ENCODE measurements at regions not wholly inside any gene's neighbourhood (a gene's known extent, or its start where the extent isn't known, plus 50 kb on each side); places are given as distances from the start of the nearest gene placed in this dataset.

DNA sequence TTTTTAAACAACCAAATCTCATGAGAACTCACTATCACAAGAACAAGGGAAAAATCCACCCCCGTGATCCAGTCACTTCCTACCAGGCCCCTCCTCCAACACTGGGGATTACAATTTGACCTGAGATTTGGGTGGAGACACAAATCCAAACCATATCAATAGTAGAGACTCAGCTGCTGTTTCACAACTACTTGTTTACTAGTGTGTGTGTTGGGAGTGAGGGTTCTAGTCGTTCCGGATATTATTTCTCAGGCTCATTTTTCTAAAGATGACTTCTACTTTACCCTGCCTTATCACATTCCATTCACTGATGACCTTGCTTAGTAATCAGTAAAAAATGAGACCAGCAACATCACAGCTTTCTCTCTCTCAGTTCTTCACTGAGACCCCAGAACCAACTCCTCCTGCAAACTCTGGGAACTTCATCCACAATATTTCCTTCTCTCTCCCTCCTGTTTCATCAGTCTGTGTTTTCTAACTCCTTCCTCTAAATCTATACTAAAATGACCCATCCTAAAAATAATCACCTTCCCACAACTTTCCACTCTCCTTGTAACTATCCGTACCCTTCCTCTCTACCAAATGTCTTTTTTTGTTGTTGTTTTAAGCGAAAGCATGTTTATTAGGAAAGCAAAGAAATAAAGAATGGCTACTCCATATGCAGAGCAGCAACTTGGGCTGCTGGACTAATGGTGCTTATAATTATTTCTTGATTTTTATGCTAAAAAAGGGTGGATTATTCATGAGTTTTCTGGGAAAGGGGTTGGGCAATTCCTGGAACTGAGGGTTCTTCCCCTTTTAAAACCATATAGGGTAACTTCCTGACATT is 121.5 kb upstream of the SPRY4 start:
- Mint-ChIP-seq H3K27me3 (ENCODE audit: low read depth) (no peaks in the 10 kb centered on the region), H3K4me1 (ENCODE audit: low read depth) (peaks cover 13% of the 10 kb centered on the region), H3K9me3 (peaks cover 10% of the 10 kb centered on the region), H3K4me3 (no peak overlapping the region), H3K36me3 (ENCODE audit: insufficient read depth) (no peaks in the 10 kb centered on the region)
- no peak for DNase-seq
- ATAC-seq, result no peak

DNA sequence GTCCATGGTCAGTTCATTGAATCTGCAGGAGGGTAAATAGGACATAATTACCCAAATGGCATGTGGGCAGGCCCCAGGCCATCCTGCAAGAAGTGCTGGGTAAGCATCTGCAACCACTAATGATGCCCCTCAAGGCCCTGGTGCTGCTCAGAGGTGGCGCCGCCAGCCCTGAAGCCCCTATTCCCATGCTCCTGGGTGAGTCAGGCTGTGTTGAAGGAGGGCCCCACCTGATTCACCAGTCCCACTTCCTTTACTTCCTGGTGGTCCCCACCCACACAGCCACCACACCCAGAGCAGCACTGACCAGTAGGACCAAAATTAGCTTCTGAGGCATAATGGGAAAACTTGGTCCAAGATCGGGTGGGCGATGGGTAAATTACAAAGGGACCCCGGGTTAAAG is 120.4 kb upstream of the SPRY4 start:
- H3K4me3 Mint-ChIP-seq, result no peak overlapping the region
- ATAC-seq (no peak), DNase-seq (no peak)
- peaks cover 18% of the 10 kb centered on the region for H3K4me1 Mint-ChIP-seq (ENCODE audit: low read depth)
- H3K36me3 Mint-ChIP-seq (ENCODE audit: insufficient read depth), result no peaks in the 10 kb centered on the region
- no peaks in the 10 kb centered on the region for H3K27me3 Mint-ChIP-seq (ENCODE audit: low read depth)
- H3K9me3 Mint-ChIP-seq, result peaks cover 1% of the 10 kb centered on the region

DNA sequence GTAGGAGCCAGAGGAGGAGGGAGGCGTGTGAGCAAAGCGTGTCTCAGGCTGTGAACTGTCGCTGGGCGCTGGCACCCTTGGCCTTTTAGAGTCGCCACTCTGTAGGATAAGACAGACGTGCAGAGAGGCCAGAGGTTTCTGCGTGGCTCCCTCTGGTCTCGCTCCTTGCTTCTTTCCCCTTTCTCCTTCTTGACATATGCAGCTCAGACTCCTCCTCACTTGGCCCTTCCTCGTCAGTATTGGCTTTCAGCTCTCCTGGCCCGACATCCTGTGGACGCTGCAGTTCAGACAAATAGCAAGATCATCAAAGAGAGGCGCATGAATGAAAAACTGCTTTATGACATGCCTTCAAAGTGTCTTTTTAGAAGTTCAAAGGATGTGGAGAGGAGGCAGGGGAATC is 116.8 kb upstream of the SPRY4 start:
- peak overlapping the region; percentile 30 for H3K4me3 Mint-ChIP-seq
- peak; percentile 25 to 63 for ATAC-seq

DNA sequence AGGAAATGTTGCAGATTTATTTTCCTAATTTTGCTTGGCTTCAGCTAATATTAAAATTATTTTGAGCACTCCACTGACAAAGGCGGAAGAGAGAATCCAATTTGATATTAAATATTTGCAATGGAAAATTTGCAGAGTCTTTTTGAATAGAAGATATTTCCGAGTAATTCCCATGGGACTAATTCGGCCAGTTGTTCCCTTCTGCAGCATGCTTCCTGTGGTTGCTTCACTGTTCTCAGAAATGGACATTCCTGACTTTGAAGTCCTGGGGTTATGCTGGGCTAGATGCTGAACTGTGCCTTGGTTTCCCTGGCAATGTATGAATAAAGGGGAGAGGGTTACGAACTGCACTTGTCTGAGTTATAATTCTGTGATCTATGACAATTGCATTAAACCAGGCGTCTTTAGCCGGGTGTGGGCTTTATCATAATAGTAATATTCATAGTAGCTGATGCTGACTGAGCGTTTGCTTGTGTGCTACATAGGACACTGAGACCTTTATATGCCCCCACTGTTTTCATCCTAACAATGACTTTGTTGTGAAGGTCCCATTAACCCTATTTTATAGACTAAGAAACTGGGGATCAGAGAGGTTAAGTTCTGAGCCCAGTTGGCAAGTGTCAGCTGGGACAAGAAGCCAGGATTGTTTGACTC is 114.5 kb upstream of the SPRY4 start:
- ATAC-seq (no peak), DNase-seq (no peak)
- Mint-ChIP-seq H3K27me3 (ENCODE audit: low read depth) (no peaks in the 10 kb centered on the region), H3K9me3 (no peaks in the 10 kb centered on the region), H3K4me1 (ENCODE audit: low read depth) (peaks cover 25% of the 10 kb centered on the region), H3K4me3 (no peak overlapping the region), H3K36me3 (ENCODE audit: insufficient read depth) (no peaks in the 10 kb centered on the region)

More for the DNA sequence above, 116.8 kb upstream of the SPRY4 start:
- Mint-ChIP-seq H3K4me1 (ENCODE audit: low read depth) (peaks cover 29% of the 10 kb centered on the region), H3K27me3 (ENCODE audit: low read depth) (no peaks in the 10 kb centered on the region), H3K36me3 (ENCODE audit: insufficient read depth) (no peaks in the 10 kb centered on the region), H3K9me3 (no peaks in the 10 kb centered on the region)
- DNase-seq, result no peak

DNA sequence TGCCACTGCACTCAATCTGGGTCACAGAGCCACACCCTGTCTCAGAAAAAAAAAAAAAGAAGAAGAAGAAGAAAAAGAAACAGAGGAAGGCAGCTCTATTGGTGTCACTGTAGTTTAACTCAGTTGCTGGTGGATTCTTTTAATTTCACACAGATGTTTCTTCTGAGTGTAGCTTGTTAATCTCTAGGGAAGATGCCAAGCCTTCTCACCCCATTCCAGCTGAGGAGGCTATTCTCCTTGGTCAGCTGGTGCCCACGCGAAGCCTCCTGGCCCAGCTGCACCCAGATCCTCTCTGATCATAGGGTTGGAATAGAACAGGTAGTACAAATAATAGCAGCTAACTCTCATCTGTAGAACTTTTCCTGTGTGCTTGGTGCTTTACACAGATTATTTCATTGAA is 113.8 kb upstream of the SPRY4 start:
- H3K4me1 Mint-ChIP-seq (ENCODE audit: low read depth), result peaks cover 31% of the 10 kb centered on the region
- no peaks in the 10 kb centered on the region for H3K36me3 Mint-ChIP-seq (ENCODE audit: insufficient read depth)
- no peaks in the 10 kb centered on the region for H3K9me3 Mint-ChIP-seq
- H3K27me3 Mint-ChIP-seq (ENCODE audit: low read depth), result no peaks in the 10 kb centered on the region
- H3K4me3 Mint-ChIP-seq, result no peak overlapping the region
- ATAC-seq, result no peak
- DNase-seq, result no peak

DNA sequence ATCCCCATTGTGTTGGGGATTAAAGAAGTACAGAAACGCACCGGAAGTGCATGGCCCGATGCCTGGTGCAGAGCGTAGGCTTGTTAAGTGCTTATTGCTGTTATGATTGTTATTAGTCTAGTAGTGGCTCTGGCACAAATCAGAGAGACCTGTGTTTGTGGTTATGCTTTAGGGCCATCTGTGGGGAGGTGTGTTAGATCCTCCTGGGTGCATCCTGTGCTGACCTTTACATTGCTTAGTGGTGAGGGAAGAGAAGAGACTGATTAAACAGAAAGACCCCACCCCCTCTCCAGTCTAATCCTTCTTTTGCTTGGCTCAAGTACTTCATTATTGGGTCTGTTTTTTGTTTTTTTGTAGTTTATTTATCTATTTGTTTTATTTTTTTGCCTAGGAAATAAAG is 112.7 kb upstream of the SPRY4 start:
- ATAC-seq, result no peak
- Mint-ChIP-seq H3K9me3 (no peaks in the 10 kb centered on the region), H3K4me1 (ENCODE audit: low read depth) (peaks cover 41% of the 10 kb centered on the region)

DNA sequence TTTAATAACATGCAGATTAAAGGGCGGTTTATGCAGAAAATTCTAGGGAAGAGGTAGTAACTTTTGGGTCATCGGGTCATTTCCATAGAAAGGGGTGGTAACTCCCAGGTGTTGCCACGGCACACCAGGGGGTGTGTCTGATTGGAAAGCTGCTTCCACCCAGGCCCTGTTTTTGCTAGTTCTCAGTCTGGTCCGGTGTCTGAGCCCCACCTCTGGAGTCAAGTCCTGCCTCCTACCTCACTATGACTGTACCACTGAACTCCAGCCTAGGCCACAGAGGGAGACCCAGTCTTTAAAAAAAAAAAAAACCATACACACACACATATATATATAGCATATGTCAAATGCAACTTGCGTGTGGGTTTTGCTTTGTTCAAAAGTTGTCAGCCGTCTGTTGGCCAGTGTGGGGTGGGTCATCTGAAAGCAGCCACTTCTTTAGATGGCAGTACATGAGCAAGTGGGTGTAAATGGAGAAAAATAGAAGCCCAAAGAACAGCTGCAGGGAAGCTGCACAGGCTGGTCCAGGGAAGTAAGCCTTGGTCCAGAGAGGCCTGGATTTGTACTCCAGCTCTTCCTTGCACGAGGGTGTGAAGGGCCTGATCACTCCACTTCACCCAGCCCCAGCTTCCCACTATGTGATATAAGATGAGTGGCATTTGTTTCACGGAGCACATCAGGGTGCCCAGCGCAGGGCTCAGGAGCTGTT is 110.7 kb upstream of the SPRY4 start:
- Mint-ChIP-seq H3K4me1 (ENCODE audit: low read depth) (peaks cover 44% of the 10 kb centered on the region), H3K36me3 (ENCODE audit: insufficient read depth) (no peaks in the 10 kb centered on the region), H3K27me3 (ENCODE audit: low read depth) (no peaks in the 10 kb centered on the region)

More for the DNA sequence above, 112.7 kb upstream of the SPRY4 start:
- H3K4me3 Mint-ChIP-seq, result no peak overlapping the region
- DNase-seq, result no peak
- H3K36me3 Mint-ChIP-seq (ENCODE audit: insufficient read depth), result no peaks in the 10 kb centered on the region
- H3K27me3 Mint-ChIP-seq (ENCODE audit: low read depth), result no peaks in the 10 kb centered on the region

DNA sequence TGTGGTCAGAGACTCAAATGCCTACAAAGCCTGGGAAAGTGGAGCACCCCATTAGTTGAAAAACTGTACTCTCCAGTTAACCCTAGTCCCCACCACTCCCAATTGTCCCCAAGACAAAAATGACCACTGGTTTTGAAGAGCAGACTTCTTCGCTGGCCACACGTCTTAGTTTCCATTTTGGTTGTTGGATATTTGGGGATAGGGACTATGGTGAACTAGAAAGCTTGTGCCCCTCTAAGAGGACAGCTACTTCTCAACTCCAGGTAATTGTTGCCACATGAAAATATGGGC is 109.4 kb upstream of the SPRY4 start:
- DNase-seq (no peak), ATAC-seq (no peak)
- Mint-ChIP-seq H3K9me3 (no peaks in the 10 kb centered on the region), H3K27me3 (ENCODE audit: low read depth) (no peaks in the 10 kb centered on the region), H3K4me1 (ENCODE audit: low read depth) (peaks cover 50% of the 10 kb centered on the region), H3K36me3 (ENCODE audit: insufficient read depth) (no peaks in the 10 kb centered on the region), H3K4me3 (no peak overlapping the region)

More for the DNA sequence above, 110.7 kb upstream of the SPRY4 start:
- no peak for ATAC-seq
- no peaks in the 10 kb centered on the region for H3K9me3 Mint-ChIP-seq
- H3K4me3 Mint-ChIP-seq, result no peak overlapping the region
- DNase-seq, result no peak

DNA sequence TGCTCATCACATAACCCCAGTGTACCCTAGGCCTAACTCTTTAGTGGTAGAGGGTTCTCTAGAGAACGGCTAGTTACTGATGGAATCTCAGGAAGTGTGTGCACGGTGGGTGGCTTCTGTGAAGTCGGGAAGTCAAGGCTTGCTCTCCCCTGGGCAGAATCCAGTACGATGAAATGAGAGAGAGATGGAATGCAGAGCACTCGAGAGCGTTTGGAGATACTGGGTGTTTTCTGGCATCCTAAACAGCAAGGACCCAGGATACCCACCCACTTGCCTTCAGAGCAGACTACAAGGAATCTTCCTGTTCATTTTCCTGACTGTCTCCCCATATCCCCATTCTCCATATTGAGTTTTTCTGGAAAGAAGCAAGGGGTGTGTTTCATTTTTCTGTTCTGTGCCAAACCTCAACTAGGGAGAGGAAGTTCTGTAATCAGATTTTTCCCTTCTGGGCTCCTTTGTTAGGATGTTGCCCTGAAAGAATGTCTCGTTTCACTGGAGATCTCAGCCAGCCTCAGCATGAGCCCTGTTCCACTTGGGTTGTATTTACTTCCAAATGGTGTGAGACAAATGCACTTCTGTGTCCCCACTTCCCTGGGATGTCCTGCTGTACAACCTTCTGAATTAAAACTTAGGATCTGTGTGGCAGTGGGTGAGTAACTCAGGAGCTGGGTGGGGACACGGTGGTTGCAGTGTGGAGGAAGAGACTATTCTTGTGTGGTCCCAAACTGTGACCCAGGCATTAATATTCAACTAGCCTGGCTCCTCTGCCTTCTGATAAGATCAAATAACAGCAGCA is 108.9 kb upstream of the SPRY4 start:
- Mint-ChIP-seq H3K27me3 (ENCODE audit: low read depth) (no peaks in the 10 kb centered on the region), H3K9me3 (no peaks in the 10 kb centered on the region), H3K4me3 (no peak overlapping the region), H3K4me1 (ENCODE audit: low read depth) (peaks cover 47% of the 10 kb centered on the region), H3K36me3 (ENCODE audit: insufficient read depth) (no peaks in the 10 kb centered on the region)
- ATAC-seq, result no peak
- DNase-seq, result no peak

DNA sequence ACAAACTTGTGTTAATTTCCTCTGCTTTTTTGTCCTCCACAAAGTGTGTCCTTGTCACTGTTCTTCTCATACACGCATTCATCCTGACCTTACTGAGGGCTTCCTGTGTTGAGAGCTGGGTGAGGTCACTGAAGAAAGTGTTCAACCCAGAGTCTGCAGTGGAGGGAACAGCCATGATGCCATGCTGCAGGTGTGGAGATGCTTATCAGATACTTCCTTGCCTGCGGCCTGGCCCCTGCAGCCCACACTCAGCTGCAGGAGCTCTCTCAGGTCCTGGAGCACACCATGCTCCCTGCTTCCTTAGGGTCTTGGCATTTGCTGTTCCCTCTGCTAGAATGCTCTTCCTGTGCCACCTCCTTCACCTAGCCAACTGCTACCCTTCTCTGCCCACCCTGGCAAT is 108.1 kb upstream of the SPRY4 start:
- H3K9me3 Mint-ChIP-seq, result no peaks in the 10 kb centered on the region
- DNase-seq (peak; percentile 24), ATAC-seq (peak; percentile 85 to 86)
- H3K27me3 Mint-ChIP-seq (ENCODE audit: low read depth), result no peaks in the 10 kb centered on the region
- H3K4me3 Mint-ChIP-seq, result peak overlapping the region; percentile 56
- peaks cover 41% of the 10 kb centered on the region for H3K4me1 Mint-ChIP-seq (ENCODE audit: low read depth)
- no peaks in the 10 kb centered on the region for H3K36me3 Mint-ChIP-seq (ENCODE audit: insufficient read depth)

DNA sequence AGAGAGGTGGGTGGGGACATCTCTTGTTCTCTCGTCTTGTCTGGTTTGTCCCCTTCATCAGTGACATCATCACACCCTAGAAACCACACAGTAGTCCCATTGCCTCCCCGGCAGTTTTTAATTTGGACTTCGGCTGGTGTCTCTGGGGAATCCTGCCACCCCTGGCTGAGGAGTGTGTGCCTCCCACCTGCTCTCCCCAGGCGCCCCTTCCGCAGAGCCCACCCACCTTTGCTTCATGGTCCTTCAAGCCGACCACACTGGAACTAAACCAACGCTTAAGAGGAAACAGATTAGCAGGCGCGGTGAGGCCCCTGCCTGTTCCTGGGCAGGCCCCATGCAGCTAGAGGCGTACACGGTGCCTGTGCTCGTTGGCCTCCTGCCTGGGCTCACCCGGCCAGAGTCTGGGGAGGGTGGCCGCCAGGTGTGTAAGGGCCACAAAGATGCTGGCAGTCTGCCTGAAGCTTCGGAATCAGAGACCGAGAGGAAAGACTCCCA is 107.6 kb upstream of the SPRY4 start:
- H3K4me1 Mint-ChIP-seq (ENCODE audit: low read depth), result peaks cover 41% of the 10 kb centered on the region
- H3K9me3 Mint-ChIP-seq, result no peaks in the 10 kb centered on the region
- DNase-seq (peak; percentile 13), ATAC-seq (peak; percentile 67 to 75)
- H3K4me3 Mint-ChIP-seq, result peak overlapping the region; percentile 56
- H3K36me3 Mint-ChIP-seq (ENCODE audit: insufficient read depth), result no peaks in the 10 kb centered on the region
- no peaks in the 10 kb centered on the region for H3K27me3 Mint-ChIP-seq (ENCODE audit: low read depth)

DNA sequence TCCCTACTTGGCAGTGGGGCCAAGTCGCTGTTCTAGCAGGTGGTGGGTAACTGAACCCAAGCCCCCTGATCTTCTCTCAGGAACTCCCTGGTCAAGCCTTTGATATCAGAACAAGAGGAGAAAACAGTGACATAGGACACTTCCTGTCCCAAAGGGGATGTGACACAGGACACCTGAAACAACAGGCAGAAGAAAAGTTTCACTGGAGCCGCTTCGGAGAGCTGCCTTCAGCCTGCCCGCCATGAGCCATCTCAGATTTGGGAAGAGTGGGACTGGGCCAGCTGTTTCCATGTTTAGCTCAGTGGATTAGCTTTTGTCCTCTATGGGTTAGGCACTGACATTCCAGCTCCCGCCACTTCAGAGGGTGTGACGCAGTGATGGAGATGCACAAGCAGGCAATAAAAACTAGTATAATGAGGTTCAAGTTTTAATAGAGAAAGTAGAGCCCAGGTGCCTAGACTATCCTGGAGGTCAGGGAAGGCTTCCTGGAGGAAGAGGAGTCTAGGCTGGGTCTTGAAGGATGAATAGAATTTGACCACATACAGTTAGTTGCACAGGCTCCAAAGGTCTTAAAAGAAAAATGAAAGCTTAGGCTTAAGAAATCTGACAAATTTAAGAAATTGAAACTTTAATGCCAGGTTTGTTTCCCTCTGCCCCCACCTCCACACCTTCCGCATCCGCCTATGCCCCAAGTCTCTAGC is 104.1 kb upstream of the SPRY4 start:
- no peak for DNase-seq
- no peaks in the 10 kb centered on the region for H3K36me3 Mint-ChIP-seq (ENCODE audit: insufficient read depth)
- ATAC-seq, result no peak
- no peaks in the 10 kb centered on the region for H3K27me3 Mint-ChIP-seq (ENCODE audit: low read depth)
- H3K4me3 Mint-ChIP-seq, result no peak overlapping the region
- peaks cover 61% of the 10 kb centered on the region for H3K4me1 Mint-ChIP-seq (ENCODE audit: low read depth)
- peaks cover 8% of the 10 kb centered on the region for H3K9me3 Mint-ChIP-seq

DNA sequence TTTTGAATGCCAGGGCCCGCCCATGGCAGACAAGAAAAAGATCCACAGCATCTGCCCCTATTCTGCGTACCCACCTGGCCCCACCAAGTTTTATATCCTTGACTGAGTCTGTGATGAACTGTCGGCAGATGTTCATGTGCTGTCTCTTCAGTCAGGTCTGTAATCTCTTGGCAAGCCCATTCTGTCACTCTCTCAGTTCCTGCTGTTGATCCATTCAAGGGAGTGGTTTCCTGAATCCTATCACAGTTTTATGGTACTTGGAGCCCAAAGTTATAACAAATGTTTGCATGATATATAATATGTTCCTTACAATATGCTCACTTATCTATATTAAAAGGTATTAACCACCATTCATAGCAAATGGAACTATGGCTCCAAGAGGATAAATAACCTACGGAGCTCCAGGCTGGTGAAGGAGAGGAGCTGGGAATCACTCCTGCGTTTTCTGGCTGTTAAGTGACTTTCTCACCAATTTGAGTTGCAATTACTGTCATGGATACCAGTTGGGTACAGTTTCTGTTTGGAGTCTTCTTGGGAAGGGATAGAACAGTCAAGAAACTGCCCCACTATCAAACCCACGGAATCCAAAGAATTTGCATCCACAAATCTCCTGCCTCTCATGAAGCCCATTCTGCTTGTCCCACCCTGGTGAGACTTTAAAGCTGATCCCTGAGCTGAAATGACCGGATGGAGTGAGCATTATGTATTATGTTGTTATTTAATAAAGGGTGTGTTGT is 103.4 kb upstream of the SPRY4 start:
- Mint-ChIP-seq H3K36me3 (ENCODE audit: insufficient read depth) (no peaks in the 10 kb centered on the region), H3K4me1 (ENCODE audit: low read depth) (peaks cover 54% of the 10 kb centered on the region), H3K4me3 (no peak overlapping the region), H3K27me3 (ENCODE audit: low read depth) (no peaks in the 10 kb centered on the region), H3K9me3 (peaks cover 8% of the 10 kb centered on the region)
- no peak for DNase-seq
- no peak for ATAC-seq
